Nephron progenitor cell (in vitro differentiated cells): ENCODE measurements at regions not wholly inside any gene's neighbourhood (a gene's known extent, or its start where the extent isn't known, plus 50 kb on each side); places are given as distances from the start of the nearest gene placed in this dataset.

ENCODE experiments used
- DNase-seq: peaks from one replicate; pipeline ENCODE4 v3.0.0; 2021
- H3K27ac Mint-ChIP-seq: 2 replicates; pipeline ENCODE4 v1.8.0; 2021; ENCODE audit warnings: mild to moderate bottlenecking, moderate library complexity, mixed read lengths
- H3K27me3 Mint-ChIP-seq: 2 replicates; pipeline ENCODE4 v1.8.0; 2021; ENCODE audit warnings: mild to moderate bottlenecking, low read depth, mixed read lengths; ENCODE audit not compliant: poor library complexity
- H3K36me3 Mint-ChIP-seq: 2 replicates; pipeline ENCODE4 v1.8.0; 2021; ENCODE audit warnings: low read depth, mixed read lengths
- H3K4me1 Mint-ChIP-seq: 2 replicates; pipeline ENCODE4 v1.8.0; 2021; ENCODE audit warnings: mixed read lengths
- H3K4me3 Mint-ChIP-seq: 2 replicates; pipeline ENCODE4 v1.8.0; 2021; ENCODE audit warnings: mild to moderate bottlenecking, moderate library complexity, mixed read lengths
- H3K9me3 Mint-ChIP-seq: 2 replicates; pipeline ENCODE4 v1.8.0; 2021; ENCODE audit warnings: mild to moderate bottlenecking, moderate library complexity, mixed read lengths
- TF ChIP-seq, protein P1 (sequence below): fragments of 200-600 bp; sonication (generic); IDR thresholded peaks from 2 replicates; pipeline ENCODE4 v1.5.0; 2021; ENCODE audit warnings: antibody characterized with exemption

DNA sequence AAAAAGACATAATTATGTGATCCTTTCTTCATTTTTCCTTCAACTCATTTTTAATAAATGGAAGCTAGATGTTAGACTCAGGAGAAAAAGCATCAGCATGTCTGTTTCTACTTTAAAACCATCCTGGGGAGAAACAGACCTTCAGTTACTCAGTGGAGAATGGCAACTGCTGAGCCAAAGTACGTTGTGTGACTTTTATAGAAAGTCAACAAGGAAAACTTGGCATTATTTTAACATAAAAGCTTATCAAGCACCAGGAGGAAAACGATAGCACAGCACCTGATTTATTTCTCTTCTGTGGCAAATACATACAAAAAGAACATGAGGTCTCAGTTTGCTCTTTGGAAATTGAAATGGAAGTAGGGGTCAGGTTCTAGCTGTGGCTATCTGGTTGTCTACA, 115.3 kb upstream of the RIPOR2 start:
- peaks cover 20% of the 10 kb centered on the region for H3K4me1 Mint-ChIP-seq
- no peak for DNase-seq
- no peak overlapping the region for H3K4me3 Mint-ChIP-seq
- TF ChIP-seq, protein P1, sequence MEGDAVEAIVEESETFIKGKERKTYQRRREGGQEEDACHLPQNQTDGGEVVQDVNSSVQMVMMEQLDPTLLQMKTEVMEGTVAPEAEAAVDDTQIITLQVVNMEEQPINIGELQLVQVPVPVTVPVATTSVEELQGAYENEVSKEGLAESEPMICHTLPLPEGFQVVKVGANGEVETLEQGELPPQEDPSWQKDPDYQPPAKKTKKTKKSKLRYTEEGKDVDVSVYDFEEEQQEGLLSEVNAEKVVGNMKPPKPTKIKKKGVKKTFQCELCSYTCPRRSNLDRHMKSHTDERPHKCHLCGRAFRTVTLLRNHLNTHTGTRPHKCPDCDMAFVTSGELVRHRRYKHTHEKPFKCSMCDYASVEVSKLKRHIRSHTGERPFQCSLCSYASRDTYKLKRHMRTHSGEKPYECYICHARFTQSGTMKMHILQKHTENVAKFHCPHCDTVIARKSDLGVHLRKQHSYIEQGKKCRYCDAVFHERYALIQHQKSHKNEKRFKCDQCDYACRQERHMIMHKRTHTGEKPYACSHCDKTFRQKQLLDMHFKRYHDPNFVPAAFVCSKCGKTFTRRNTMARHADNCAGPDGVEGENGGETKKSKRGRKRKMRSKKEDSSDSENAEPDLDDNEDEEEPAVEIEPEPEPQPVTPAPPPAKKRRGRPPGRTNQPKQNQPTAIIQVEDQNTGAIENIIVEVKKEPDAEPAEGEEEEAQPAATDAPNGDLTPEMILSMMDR, result no peak
- H3K36me3 Mint-ChIP-seq, result no peaks in the 10 kb centered on the region
- no peak overlapping the region for H3K27ac Mint-ChIP-seq
- H3K27me3 Mint-ChIP-seq, result peaks cover 10% of the 10 kb centered on the region
- peaks cover 7% of the 10 kb centered on the region for H3K9me3 Mint-ChIP-seq

DNA sequence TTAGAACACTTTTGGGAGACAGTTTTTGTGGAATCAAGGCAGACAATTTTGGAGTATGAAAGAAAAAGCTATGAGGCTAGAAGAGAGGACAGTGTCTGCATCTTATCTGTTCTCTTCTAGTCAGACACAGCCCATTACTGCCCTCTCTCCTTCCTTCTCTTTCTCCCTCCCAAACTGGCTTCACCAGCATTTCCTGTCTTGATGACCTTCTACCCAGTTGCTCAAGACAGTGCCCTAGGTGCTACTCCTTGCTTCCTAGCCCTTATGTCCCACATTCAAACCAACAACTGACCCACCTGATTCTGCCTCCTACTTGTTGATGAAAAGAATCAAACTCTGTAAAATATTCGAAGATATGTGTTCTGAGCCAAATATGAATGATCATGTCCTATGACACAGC, 116.4 kb upstream of the RIPOR2 start:
- H3K27ac Mint-ChIP-seq, result no peak overlapping the region
- no peaks in the 10 kb centered on the region for H3K36me3 Mint-ChIP-seq
- no peak overlapping the region for H3K4me3 Mint-ChIP-seq
- H3K4me1 Mint-ChIP-seq, result peaks cover 23% of the 10 kb centered on the region
- peaks cover 7% of the 10 kb centered on the region for H3K27me3 Mint-ChIP-seq
- H3K9me3 Mint-ChIP-seq, result peaks cover 7% of the 10 kb centered on the region
- TF ChIP-seq, protein P1, result no peak
- no peak for DNase-seq

DNA sequence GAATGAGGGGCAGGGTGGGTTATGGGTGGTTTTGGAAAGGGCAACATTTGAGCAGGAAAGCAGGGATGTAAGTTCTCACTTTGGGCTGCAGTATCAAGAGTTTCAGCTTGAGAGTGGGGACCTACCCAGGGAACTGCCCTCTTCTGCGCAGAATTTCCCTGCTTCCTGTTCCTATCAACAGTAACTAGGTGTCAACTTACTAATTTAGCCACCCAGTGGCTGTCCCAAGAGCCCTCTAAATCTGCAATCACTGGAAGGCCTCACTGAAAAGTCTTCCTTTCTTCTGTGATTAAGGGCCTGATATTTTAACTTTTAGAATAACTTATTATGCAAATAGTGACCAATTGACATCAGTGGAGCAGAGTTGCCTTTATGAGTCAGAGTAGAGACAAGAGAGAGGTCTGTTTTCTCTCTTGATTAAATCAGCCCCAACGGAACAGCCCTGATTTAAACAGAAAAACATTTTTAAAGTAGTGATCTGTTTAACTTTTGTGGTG, 118.2 kb upstream of the RIPOR2 start:
- H3K9me3 Mint-ChIP-seq, result peaks cover 7% of the 10 kb centered on the region
- H3K27me3 Mint-ChIP-seq, result peaks cover 2% of the 10 kb centered on the region
- no peak overlapping the region for H3K27ac Mint-ChIP-seq
- TF ChIP-seq, protein P1, result no peak
- H3K4me1 Mint-ChIP-seq, result peaks cover 23% of the 10 kb centered on the region
- no peak overlapping the region for H3K4me3 Mint-ChIP-seq
- H3K36me3 Mint-ChIP-seq, result no peaks in the 10 kb centered on the region
- peak; percentile 9 for DNase-seq

DNA sequence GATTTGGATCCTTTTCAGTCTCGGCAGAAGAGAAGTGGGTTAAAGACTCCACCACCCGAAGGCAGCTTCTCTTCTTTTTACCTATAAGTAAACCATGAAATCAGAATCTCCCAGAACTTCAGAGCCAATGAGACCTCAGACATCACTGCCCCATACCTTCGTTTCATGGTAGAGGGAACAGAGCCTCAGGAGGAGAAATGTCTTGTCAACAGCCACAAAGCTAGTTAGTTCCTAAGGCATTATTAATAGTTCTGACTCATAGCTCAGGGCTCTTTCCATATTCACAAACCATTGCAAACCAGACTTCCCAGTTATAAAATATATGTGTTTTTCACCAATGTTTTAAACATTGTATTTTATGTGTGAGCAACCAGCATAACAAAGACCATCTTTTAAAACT, 118.7 kb upstream of the RIPOR2 start:
- no peak overlapping the region for H3K27ac Mint-ChIP-seq
- peaks cover 7% of the 10 kb centered on the region for H3K9me3 Mint-ChIP-seq
- no peak for DNase-seq
- peaks cover 2% of the 10 kb centered on the region for H3K27me3 Mint-ChIP-seq
- no peaks in the 10 kb centered on the region for H3K36me3 Mint-ChIP-seq
- H3K4me1 Mint-ChIP-seq, result peaks cover 23% of the 10 kb centered on the region
- no peak overlapping the region for H3K4me3 Mint-ChIP-seq
- TF ChIP-seq, protein P1, result no peak

DNA sequence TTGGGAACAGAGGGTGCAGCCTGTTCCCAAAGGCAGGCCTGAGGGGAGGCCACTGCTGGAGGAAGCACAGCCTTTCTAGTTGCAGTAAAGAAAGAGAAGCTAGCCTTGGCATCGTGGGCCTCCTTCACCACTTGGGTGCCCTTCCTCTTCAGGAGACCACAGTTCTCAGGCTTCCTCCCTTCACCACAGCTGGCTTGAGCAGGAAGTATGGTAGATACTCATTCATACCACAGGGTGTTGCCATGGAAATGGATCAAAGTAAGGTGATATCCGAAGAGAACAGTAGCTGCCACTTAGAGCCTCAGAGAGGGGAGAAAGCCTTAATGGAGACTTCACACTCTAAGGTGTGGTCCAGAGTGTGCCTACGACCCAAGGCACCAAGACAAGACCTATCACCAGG, 120.4 kb upstream of the RIPOR2 start:
- Mint-ChIP-seq H3K4me1 (peaks cover 24% of the 10 kb centered on the region), H3K27me3 (peaks cover 2% of the 10 kb centered on the region), H3K4me3 (no peak overlapping the region), H3K9me3 (peaks cover 18% of the 10 kb centered on the region), H3K27ac (no peak overlapping the region), H3K36me3 (no peaks in the 10 kb centered on the region)
- TF ChIP-seq, protein P1, result no peak
- DNase-seq, result no peak

DNA sequence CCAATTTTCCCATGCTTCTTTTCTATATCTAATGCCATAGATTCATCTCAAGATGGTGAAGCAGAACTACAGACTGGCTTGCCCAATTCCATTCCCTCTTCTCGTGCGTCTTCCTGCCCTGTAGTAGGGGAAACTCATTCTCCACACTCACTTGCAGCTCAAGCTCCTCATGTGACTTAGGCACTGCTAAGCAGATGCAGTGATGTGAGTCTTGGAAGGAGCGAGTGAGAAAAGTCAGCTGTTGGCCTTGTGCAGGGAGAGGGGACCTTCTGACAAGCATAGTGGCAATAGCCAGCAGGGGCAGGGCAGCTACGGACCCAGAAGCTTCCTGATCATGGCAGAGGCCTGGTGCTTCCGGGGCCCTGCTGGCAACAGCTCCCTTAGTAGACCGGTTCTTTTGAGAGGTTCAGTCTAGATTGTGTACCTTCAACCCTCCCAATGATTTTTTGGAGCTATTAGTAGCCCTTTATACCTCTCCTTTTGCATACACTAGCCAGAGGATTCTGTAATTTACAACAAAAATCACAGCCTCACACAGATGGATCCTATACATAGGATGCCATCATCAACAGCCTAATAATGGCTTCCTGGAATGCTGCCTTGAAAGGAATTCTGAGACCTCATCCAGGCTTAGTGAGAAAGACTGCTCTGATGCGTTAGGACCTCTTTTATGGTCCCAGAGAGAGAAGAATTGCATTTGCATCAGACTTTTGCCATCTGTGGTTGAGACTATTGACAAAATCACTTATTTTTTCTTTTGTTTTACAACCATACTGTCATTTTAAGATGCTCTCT, 121.5 kb upstream of the RIPOR2 start:
- peaks cover 4% of the 10 kb centered on the region for H3K27me3 Mint-ChIP-seq
- no peak overlapping the region for H3K4me3 Mint-ChIP-seq
- TF ChIP-seq, protein P1, result no peak
- H3K4me1 Mint-ChIP-seq, result peaks cover 36% of the 10 kb centered on the region
- no peak for DNase-seq
- H3K9me3 Mint-ChIP-seq, result peaks cover 18% of the 10 kb centered on the region
- H3K27ac Mint-ChIP-seq, result no peak overlapping the region
- H3K36me3 Mint-ChIP-seq, result no peaks in the 10 kb centered on the region
